ENCODE measurements at regions not wholly inside any gene's neighbourhood (a gene's known extent, or its start where the extent isn't known, plus 50 kb on each side); places are given as distances from the start of the nearest gene placed in this dataset.

- no peak for TF ChIP-seq POLR2A (IDR thresholded peaks at IDR 0.05)
- TF ChIP-seq CTCF (IDR thresholded peaks at IDR 0.05), result no peak
Observed at GRCh38 chrX:150205011-150205410, 158.1 kb upstream of the MAMLD1 start.
